Transverse colon (tissue), 4 donors: ENCODE measurements at regions not wholly inside any gene's neighbourhood (a gene's known extent, or its start where the extent isn't known, plus 50 kb on each side); places are given as distances from the start of the nearest gene placed in this dataset.

Experiments
- DNase-seq: peaks from one replicate; pipeline ENCODE4 v3.0.0-alpha.2; 2019
- H3K27ac ChIP-seq, 4 donors: fragments of 200-600 bp; sonication (generic); 2 replicates each; pipeline ENCODE4 v1.5.1; 2016 to 2018; ENCODE audit warnings: inconsistent platforms in 4 of 4
- H3K27me3 ChIP-seq: fragments of 200-600 bp; sonication (generic); 2 replicates; pipeline ENCODE4 v1.5.1; 2017; ENCODE audit warnings: inconsistent platforms
- H3K36me3 ChIP-seq, 4 donors: fragments of 200-600 bp; sonication (generic); 2 replicates each; pipeline ENCODE4 v1.5.1; 2017 to 2019; ENCODE audit warnings: inconsistent platforms in 4 of 4
- H3K4me1 ChIP-seq, 4 donors: fragments of 200-600 bp; sonication (generic); 2 replicates each; pipeline ENCODE4 v1.5.1; 2017 to 2020; ENCODE audit warnings: inconsistent platforms in 4 of 4
- H3K4me3 ChIP-seq, 4 donors: fragments of 200-600 bp; sonication (generic); 1 replicate in 1 of 4; 2 replicates in 3 of 4; pipeline versions ENCODE4 v1.5.1 to v1.6.1; 2017 to 2019; ENCODE audit warnings: inconsistent platforms in 4 of 4
- H3K9me3 ChIP-seq, 2 donors: fragments of 200-600 bp; sonication (generic); 2 replicates each; pipeline ENCODE4 v1.5.1; 2017 to 2019; ENCODE audit warnings: inconsistent platforms in 2 of 2
- CTCF ChIP-seq, 5 experiments: fragments of 200-600 bp in 3 of 5; fragments of 450-650 bp in 2 of 5; sonication (generic) in 3 of 5; IDR thresholded peaks; 1 replicate in 2 of 5; 2 replicates in 3 of 5; pipeline ENCODE4 v1.5.1; 2016 to 2017; ENCODE audit warnings: antibody characterized with exemption in 5 of 5, inconsistent platforms in 3 of 5, mild to moderate bottlenecking in 2 of 5, moderate library complexity in 1 of 5
- EP300 ChIP-seq: sonication (generic); formaldehyde crosslinking; IDR thresholded peaks from one replicate; pipeline ENCODE4 v1.6.1; 2017; ENCODE audit warnings: antibody characterized with exemption, low read depth
- POLR2A ChIP-seq: fragments of 450-650 bp; IDR thresholded peaks from one replicate; pipeline ENCODE4 v1.6.1; 2016; ENCODE audit warnings: antibody characterized with exemption, mild to moderate bottlenecking, moderate library complexity
- POLR2AphosphoS5 ChIP-seq, 3 donors: sonication (generic); formaldehyde crosslinking; IDR thresholded peaks; one replicate each; pipeline ENCODE4 v1.6.1; 2016; ENCODE audit warnings: antibody characterized with exemption in 3 of 3
- WGBS, 2 donors: methylation state at CpG; one replicate each; pipeline ENCODE4 v1.1.5; 2018; ENCODE audit warnings: low coverage in 1 of 2; 5-methylcytosine and 5-hydroxymethylcytosine counted together
- in situ Hi-C, 4 donors: fragments of 200-750 bp; cut with MboI; loops; one replicate each; pipeline versions ENCODE4 v1.15.0 to v1.15.1; 2017; ENCODE audit warnings: low sequenced_read_pairs in 3 of 4, low pct_ligation_motif_present in 1 of 4, low pct_unique_long_range_greater_than_20kb in 1 of 4
- intact Hi-C: fragments of 100-400 bp; cut with DNase I; formaldehyde crosslinking; loops from one replicate; pipeline ENCODE4 v1.15.1; 2023; ENCODE audit warnings: low total_unique reads

GRCh38 chr16:86213437-86214205 lies 296.7 kb upstream of the FOXF1 start:
- H3K27ac ChIP-seq = no peak overlapping the region
- 46 to 58% methylated on average over 6 to 12 of the region's 12 CpGs for WGBS, 2 donors

GRCh38 chr16:86214326-86215232 lies 295.7 kb upstream of the FOXF1 start:
- in situ Hi-C loops (no loop called here), intact Hi-C loops (no loop called here)
- no peak for TF ChIP-seq CTCF (IDR thresholded peaks at IDR 0.05)
- TF ChIP-seq POLR2A = no peak
- no peak for TF ChIP-seq EP300
- TF ChIP-seq POLR2AphosphoS5 (IDR thresholded peaks at IDR 0.05) = no peak
- no peaks in the 10 kb centered on the region for H3K9me3 ChIP-seq
- 49% methylated on average over 14 of the region's 14 CpGs; no CpG with 5 or more reads in 1 of the 2 donors for WGBS, 2 donors
- no peaks in the 10 kb centered on the region for H3K27me3 ChIP-seq
- no peaks in the 10 kb centered on the region for H3K4me1 ChIP-seq
- H3K4me3 ChIP-seq = no peak overlapping the region
- DNase-seq = no peak
- no peaks in the 10 kb centered on the region for H3K36me3 ChIP-seq
- H3K27ac ChIP-seq = peak overlapping the region; percentile 30 to 50 (median 36)

More at GRCh38 chr16:86213437-86214205, 296.7 kb upstream of the FOXF1 start:
- no peak overlapping the region for H3K4me3 ChIP-seq
- no peaks in the 10 kb centered on the region for H3K27me3 ChIP-seq
- H3K9me3 ChIP-seq = no peaks in the 10 kb centered on the region
- intact Hi-C loops = no loop called here
- no peaks in the 10 kb centered on the region for H3K36me3 ChIP-seq
- TF ChIP-seq POLR2A = no peak
- TF ChIP-seq CTCF (IDR thresholded peaks at IDR 0.05) = no peak
- TF ChIP-seq POLR2AphosphoS5 (IDR thresholded peaks at IDR 0.05) = no peak
- no peak for TF ChIP-seq EP300
- no peaks in the 10 kb centered on the region for H3K4me1 ChIP-seq
- in situ Hi-C loops = no loop called here
- DNase-seq = no peak

GRCh38 chr16:86215233-86215978 lies 294.9 kb upstream of the FOXF1 start:
- H3K27ac ChIP-seq = peak overlapping the region; percentile 30 to 50 (median 36)
- intact Hi-C loops (no loop called here), in situ Hi-C loops (no loop called here)
- no peaks in the 10 kb centered on the region for H3K9me3 ChIP-seq
- H3K36me3 ChIP-seq = no peaks in the 10 kb centered on the region
- TF ChIP-seq POLR2A (no peak), EP300 (no peak), POLR2AphosphoS5 (IDR thresholded peaks at IDR 0.05) (no peak), CTCF (IDR thresholded peaks at IDR 0.05) (no peak)
- 55 to 62% methylated on average over 4 to 13 of the region's 13 CpGs for WGBS, 2 donors
- no peak for DNase-seq
- no peaks in the 10 kb centered on the region for H3K4me1 ChIP-seq
- no peaks in the 10 kb centered on the region for H3K27me3 ChIP-seq
- H3K4me3 ChIP-seq = no peak overlapping the region
